ENCODE measurements at regions not wholly inside any gene's neighbourhood (a gene's known extent, or its start where the extent isn't known, plus 50 kb on each side); places are given as distances from the start of the nearest gene placed in this dataset.

DNA sequence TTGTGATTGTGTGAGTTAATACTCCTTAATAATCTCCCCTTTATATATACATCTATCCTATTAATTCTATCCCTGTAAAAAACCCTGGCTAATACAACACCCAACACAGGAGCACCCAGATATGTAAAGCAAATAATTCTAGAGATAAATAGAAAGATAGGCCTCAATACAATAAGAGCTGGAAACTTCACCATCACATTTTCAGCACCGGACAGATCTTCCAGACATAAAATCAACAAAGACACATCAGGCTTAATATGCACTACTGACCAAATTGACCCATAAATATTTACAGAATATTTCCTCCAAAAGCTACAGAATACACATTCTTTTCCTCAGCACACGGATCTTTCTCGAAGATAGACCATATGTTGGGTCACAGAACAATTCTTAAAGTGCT, 71.0 kb upstream of the ST8SIA4 start:
- TF ChIP-seq CTCF (IDR thresholded peaks at IDR 0.05; ENCODE audit: low read depth, low read length): no peak
- no peak for TF ChIP-seq EZH2phosphoT487 (IDR thresholded peaks at IDR 0.05; ENCODE audit: low read depth)

Measured in OCI-LY3 (cell line).